Neural cell (in vitro differentiated cells): ENCODE measurements at regions not wholly inside any gene's neighbourhood (a gene's known extent, or its start where the extent isn't known, plus 50 kb on each side); places are given as distances from the start of the nearest gene placed in this dataset.

Source experiments
- CTCF ChIP-seq: fragments of 450-650 bp; IDR thresholded peaks from 2 replicates; pipeline ENCODE4 v1.5.1; 2014; ENCODE audit warnings: antibody characterized with exemption, mild to moderate bottlenecking, moderate library complexity; ENCODE audit not compliant: poor library complexity, severe bottlenecking
- EP300 ChIP-seq: fragments of 450-650 bp; conservative IDR thresholded peaks from 2 replicates; pipeline ENCODE4 v1.6.1; 2014; ENCODE audit warnings: antibody characterized with exemption, mild to moderate bottlenecking, moderate library complexity; ENCODE audit not compliant: poor library complexity, severe bottlenecking
- EZH2 ChIP-seq: fragments of 200-600, 300-800 bp; shearing (Covaris generic), sonication (generic); IDR thresholded peaks from 2 replicates; pipeline ENCODE4 v1.6.1; 2014; ENCODE audit warnings: antibody characterized with exemption, low read length, borderline replicate concordance, mild to moderate bottlenecking; ENCODE audit not compliant: insufficient read depth, poor library complexity, severe bottlenecking
- MXI1 ChIP-seq: fragments of 450-650 bp; conservative IDR thresholded peaks from 2 replicates; pipeline ENCODE4 v1.6.1; 2014; ENCODE audit warnings: antibody characterized with exemption, mild to moderate bottlenecking; ENCODE audit not compliant: poor library complexity, severe bottlenecking
- POLR2AphosphoS5 ChIP-seq: IDR thresholded peaks from 2 replicates; pipeline ENCODE4 v1.6.1; 2012
- REST ChIP-seq: IDR thresholded peaks from 2 replicates; pipeline ENCODE4 v1.6.1; 2012; ENCODE audit warnings: borderline replicate concordance

GRCh38 chr12:47323802-47324201 is 244.0 kb upstream of the AMIGO2 start:
- no peak for TF ChIP-seq EP300
- no peak for TF ChIP-seq REST
- no peak for TF ChIP-seq CTCF
- no peak for TF ChIP-seq POLR2AphosphoS5
- no peak for TF ChIP-seq MXI1
- TF ChIP-seq EZH2: no peak
